Erythroblast (primary cell): ENCODE measurements at regions not wholly inside any gene's neighbourhood (a gene's known extent, or its start where the extent isn't known, plus 50 kb on each side); places are given as distances from the start of the nearest gene placed in this dataset.

Experiments used
- GATA1 ChIP-seq: IDR thresholded peaks from 2 replicates; pipeline ENCODE4 v1.6.1; 2011; ENCODE audit warnings: low read depth, mild to moderate bottlenecking, control low read depth, low read length, moderate library complexity
- POLR2A ChIP-seq: IDR thresholded peaks from 2 replicates; pipeline ENCODE4 v1.6.1; 2011; ENCODE audit warnings: mild to moderate bottlenecking, low read length

- TF ChIP-seq POLR2A = no peak
- no peak for TF ChIP-seq GATA1
Observed at GRCh38 chr12:116411977-116412376, 134.5 kb upstream of the MED13L start.
